ENCODE measurements at regions not wholly inside any gene's neighbourhood (a gene's known extent, or its start where the extent isn't known, plus 50 kb on each side); places are given as distances from the start of the nearest gene placed in this dataset.
A peak's percentile ranks its signal among the peaks of the same experiment; 100 is the strongest.

GRCh38 chr3:104982130-104982529 is 384.6 kb upstream of the ALCAM start:
- no peaks in the 10 kb centered on the region for H3K27me3 Mint-ChIP-seq (ENCODE audit: insufficient read depth, unreplicated experiment)

GRCh38 chr3:104987859-104988258 is 378.9 kb upstream of the ALCAM start:
- Mint-ChIP-seq H3K36me3 (ENCODE audit: insufficient read depth, unreplicated experiment) (no peaks in the 10 kb centered on the region), H3K4me3 (ENCODE audit: unreplicated experiment) (no peak overlapping the region), H3K27ac (ENCODE audit: low read depth, unreplicated experiment) (no peak overlapping the region), H3K27me3 (ENCODE audit: insufficient read depth, unreplicated experiment) (no peaks in the 10 kb centered on the region), H3K9me3 (ENCODE audit: unreplicated experiment) (no peaks in the 10 kb centered on the region), H3K4me1 (ENCODE audit: insufficient read depth, unreplicated experiment) (no peaks in the 10 kb centered on the region)
- ChIA-PET CTCF (no interaction called here), POLR2A (no interaction called here)
- intact Hi-C loops (cut with micrococcal nuclease): loop anchor here (10.0 kb wide), 1 partner anchor 377 kb away; the partner anchor contains the start of gene ALCAM
- DNase-seq (ENCODE audit: unreplicated experiment): no peak
- TF ChIP-seq CTCF (IDR thresholded peaks at IDR 0.05; ENCODE audit: unreplicated experiment): peak; percentile 3
- no TSS peak for BruUV-seq (replicated peaks)

More at GRCh38 chr3:104982130-104982529, 384.6 kb upstream of the ALCAM start:
- ChIA-PET CTCF (no interaction called here), POLR2A (no interaction called here)
- DNase-seq (ENCODE audit: unreplicated experiment): no peak
- Mint-ChIP-seq H3K4me3 (ENCODE audit: unreplicated experiment) (no peak overlapping the region), H3K4me1 (ENCODE audit: insufficient read depth, unreplicated experiment) (no peaks in the 10 kb centered on the region), H3K27ac (ENCODE audit: low read depth, unreplicated experiment) (no peak overlapping the region), H3K9me3 (ENCODE audit: unreplicated experiment) (no peaks in the 10 kb centered on the region), H3K36me3 (ENCODE audit: insufficient read depth, unreplicated experiment) (no peaks in the 10 kb centered on the region)
- TF ChIP-seq CTCF (IDR thresholded peaks at IDR 0.05; ENCODE audit: unreplicated experiment): no peak
- no TSS peak for BruUV-seq (replicated peaks)
- intact Hi-C loops (cut with micrococcal nuclease): loop anchor here (10.0 kb wide), 1 partner anchor 383 kb away; the partner anchor contains the start of gene ALCAM

- BruUV-seq (replicated peaks): no TSS peak
- no peaks in the 10 kb centered on the region for H3K9me3 Mint-ChIP-seq (ENCODE audit: unreplicated experiment)
- no peak for TF ChIP-seq CTCF (IDR thresholded peaks at IDR 0.05; ENCODE audit: unreplicated experiment)
- no peaks in the 10 kb centered on the region for H3K27me3 Mint-ChIP-seq (ENCODE audit: insufficient read depth, unreplicated experiment)
- intact Hi-C loops (cut with micrococcal nuclease): loop anchor here (10.0 kb wide), 1 partner anchor 376 kb away; the partner anchor contains the start of gene ALCAM
- H3K4me3 Mint-ChIP-seq (ENCODE audit: unreplicated experiment): no peak overlapping the region
- ChIA-PET POLR2A (no interaction called here), CTCF (no interaction called here)
- no peak overlapping the region for H3K27ac Mint-ChIP-seq (ENCODE audit: low read depth, unreplicated experiment)
- H3K36me3 Mint-ChIP-seq (ENCODE audit: insufficient read depth, unreplicated experiment): no peaks in the 10 kb centered on the region
- H3K4me1 Mint-ChIP-seq (ENCODE audit: insufficient read depth, unreplicated experiment): no peaks in the 10 kb centered on the region
- DNase-seq (ENCODE audit: unreplicated experiment): no peak
Observed at GRCh38 chr3:104988496-104988895, 378.2 kb upstream of the ALCAM start.

GRCh38 chr3:104989878-104990277 is 376.8 kb upstream of the ALCAM start:
- no peak for TF ChIP-seq CTCF (IDR thresholded peaks at IDR 0.05; ENCODE audit: unreplicated experiment)
- Mint-ChIP-seq H3K4me3 (ENCODE audit: unreplicated experiment) (no peak overlapping the region), H3K4me1 (ENCODE audit: insufficient read depth, unreplicated experiment) (no peaks in the 10 kb centered on the region), H3K27ac (ENCODE audit: low read depth, unreplicated experiment) (no peak overlapping the region), H3K36me3 (ENCODE audit: insufficient read depth, unreplicated experiment) (no peaks in the 10 kb centered on the region), H3K9me3 (ENCODE audit: unreplicated experiment) (no peaks in the 10 kb centered on the region), H3K27me3 (ENCODE audit: insufficient read depth, unreplicated experiment) (no peaks in the 10 kb centered on the region)
- ChIA-PET POLR2A (interaction anchor here (0.6 to 0.7 kb wide), 2 partner anchors 88 to 265 kb away, joined by 3 read pairs; no protein-coding TSS in a partner anchor), CTCF (no interaction called here)
- no TSS peak for BruUV-seq (replicated peaks)
- intact Hi-C loops (cut with micrococcal nuclease): loop anchor here (10.0 kb wide), 1 partner anchor 375 kb away; the partner anchor contains the start of gene ALCAM
- no peak for DNase-seq (ENCODE audit: unreplicated experiment)
